T-helper 1 cell treated with Interleukin-12 subunit alpha and Interleukin-12 subunit beta and Interleukin-4 antibody, amounts not matched to agents 30 μg/mL and 1 μg/mL, for 36 hours (primary cell): ENCODE measurements at regions not wholly inside any gene's neighbourhood (a gene's known extent, or its start where the extent isn't known, plus 50 kb on each side); places are given as distances from the start of the nearest gene placed in this dataset.
"Not testable (repeated sequence)": the region's sequence is repeated elsewhere in the genome, so short reads cannot be mapped to it uniquely, and the experiment has no call there.

Source experiments
- H3K27ac Mint-ChIP-seq: one replicate; pipeline ENCODE4 v1.8.0; 2021; ENCODE audit warnings: mild to moderate bottlenecking, mixed read lengths
- H3K27me3 Mint-ChIP-seq: one replicate; pipeline ENCODE4 v1.8.0; 2021; ENCODE audit warnings: low read depth, mixed read lengths
- H3K36me3 Mint-ChIP-seq: one replicate; pipeline ENCODE4 v1.8.0; 2021; ENCODE audit warnings: low read depth, mixed read lengths
- H3K4me1 Mint-ChIP-seq: one replicate; pipeline ENCODE4 v1.8.0; 2021; ENCODE audit warnings: low read depth, mixed read lengths
- H3K4me3 Mint-ChIP-seq: one replicate; pipeline ENCODE4 v1.8.0; 2021; ENCODE audit warnings: mild to moderate bottlenecking, moderate library complexity, mixed read lengths
- H3K9me3 Mint-ChIP-seq: one replicate; pipeline ENCODE4 v1.8.0; 2021; ENCODE audit warnings: mixed read lengths

- no peak overlapping the region for H3K27ac Mint-ChIP-seq
- H3K36me3 Mint-ChIP-seq, result no peaks in the 10 kb centered on the region
- no peak overlapping the region for H3K4me3 Mint-ChIP-seq
- no peaks in the 10 kb centered on the region for H3K27me3 Mint-ChIP-seq
- H3K9me3 Mint-ChIP-seq, result peaks cover 3% of the 10 kb centered on the region
- H3K4me1 Mint-ChIP-seq, result no peaks in the 10 kb centered on the region
Observed at GRCh38 chr13:80509264-80509663, 168.3 kb upstream of the SPRY2 start.

- no peaks in the 10 kb centered on the region for H3K27me3 Mint-ChIP-seq
- H3K27ac Mint-ChIP-seq, result no peak overlapping the region
- peaks cover 3% of the 10 kb centered on the region for H3K9me3 Mint-ChIP-seq
- H3K4me1 Mint-ChIP-seq, result no peaks in the 10 kb centered on the region
- H3K4me3 Mint-ChIP-seq, result no peak overlapping the region
- H3K36me3 Mint-ChIP-seq, result no peaks in the 10 kb centered on the region
Observed at GRCh38 chr13:80508031-80508430, 167.1 kb upstream of the SPRY2 start.

GRCh38 chr13:80504453-80504852 is 163.5 kb upstream of the SPRY2 start:
- Mint-ChIP-seq H3K27ac (no peak overlapping the region), H3K36me3 (no peaks in the 10 kb centered on the region), H3K27me3 (no peaks in the 10 kb centered on the region), H3K4me3 (no peak overlapping the region), H3K9me3 (peaks cover 3% of the 10 kb centered on the region), H3K4me1 (no peaks in the 10 kb centered on the region)

GRCh38 chr13:80502359-80502758 is 161.4 kb upstream of the SPRY2 start:
- Mint-ChIP-seq H3K4me3 (no peak overlapping the region), H3K27me3 (no peaks in the 10 kb centered on the region), H3K36me3 (no peaks in the 10 kb centered on the region), H3K9me3 (peaks cover 3% of the 10 kb centered on the region), H3K27ac (no peak overlapping the region), H3K4me1 (no peaks in the 10 kb centered on the region)

- Mint-ChIP-seq H3K27me3 (no peaks in the 10 kb centered on the region), H3K4me3 (no peak overlapping the region), H3K36me3 (no peaks in the 10 kb centered on the region), H3K9me3 (peaks cover 3% of the 10 kb centered on the region), H3K4me1 (no peaks in the 10 kb centered on the region), H3K27ac (no peak overlapping the region)
Observed at GRCh38 chr13:80501556-80501955, 160.6 kb upstream of the SPRY2 start.

- Mint-ChIP-seq H3K36me3 (no peaks in the 10 kb centered on the region), H3K4me3 (no peak overlapping the region), H3K27ac (no peak overlapping the region), H3K4me1 (no peaks in the 10 kb centered on the region), H3K27me3 (no peaks in the 10 kb centered on the region), H3K9me3 (peaks cover 3% of the 10 kb centered on the region)
Observed at GRCh38 chr13:80499536-80500290, 158.8 kb upstream of the SPRY2 start.

- H3K36me3 Mint-ChIP-seq, result no peaks in the 10 kb centered on the region
- no peak overlapping the region for H3K27ac Mint-ChIP-seq
- no peaks in the 10 kb centered on the region for H3K9me3 Mint-ChIP-seq
- H3K4me3 Mint-ChIP-seq, result no peak overlapping the region
- H3K4me1 Mint-ChIP-seq, result no peaks in the 10 kb centered on the region
- no peaks in the 10 kb centered on the region for H3K27me3 Mint-ChIP-seq
Observed at GRCh38 chr13:80498433-80498832, 157.5 kb upstream of the SPRY2 start.

GRCh38 chr13:80497978-80498377 is 157.1 kb upstream of the SPRY2 start:
- H3K27ac Mint-ChIP-seq, result no peak overlapping the region
- H3K27me3 Mint-ChIP-seq, result no peaks in the 10 kb centered on the region
- no peaks in the 10 kb centered on the region for H3K36me3 Mint-ChIP-seq
- H3K4me1 Mint-ChIP-seq, result no peaks in the 10 kb centered on the region
- H3K4me3 Mint-ChIP-seq, result no peak overlapping the region
- no peaks in the 10 kb centered on the region for H3K9me3 Mint-ChIP-seq

- no peak overlapping the region for H3K27ac Mint-ChIP-seq
- no peaks in the 10 kb centered on the region for H3K4me1 Mint-ChIP-seq
- no peaks in the 10 kb centered on the region for H3K36me3 Mint-ChIP-seq
- H3K9me3 Mint-ChIP-seq, result no peaks in the 10 kb centered on the region
- H3K27me3 Mint-ChIP-seq, result no peaks in the 10 kb centered on the region
- no peak overlapping the region for H3K4me3 Mint-ChIP-seq
Observed at GRCh38 chr13:80497439-80497838, 156.5 kb upstream of the SPRY2 start.

GRCh38 chr13:80496721-80497397 is 155.9 kb upstream of the SPRY2 start:
- H3K4me3 Mint-ChIP-seq, result no peak overlapping the region
- no peaks in the 10 kb centered on the region for H3K27me3 Mint-ChIP-seq
- H3K36me3 Mint-ChIP-seq, result no peaks in the 10 kb centered on the region
- no peaks in the 10 kb centered on the region for H3K9me3 Mint-ChIP-seq
- H3K27ac Mint-ChIP-seq, result no peak overlapping the region
- no peaks in the 10 kb centered on the region for H3K4me1 Mint-ChIP-seq

GRCh38 chr13:80490491-80490943 is 149.6 kb upstream of the SPRY2 start:
- not testable (repeated sequence) for H3K4me1 Mint-ChIP-seq, H3K4me3 Mint-ChIP-seq, H3K27ac Mint-ChIP-seq, H3K36me3 Mint-ChIP-seq, H3K27me3 Mint-ChIP-seq, H3K9me3 Mint-ChIP-seq

GRCh38 chr13:80486402-80486801 is 145.5 kb upstream of the SPRY2 start:
- H3K27me3 Mint-ChIP-seq, result no peaks in the 10 kb centered on the region
- no peaks in the 10 kb centered on the region for H3K4me1 Mint-ChIP-seq
- H3K27ac Mint-ChIP-seq, result no peak overlapping the region
- H3K4me3 Mint-ChIP-seq, result no peak overlapping the region
- no peaks in the 10 kb centered on the region for H3K9me3 Mint-ChIP-seq
- no peaks in the 10 kb centered on the region for H3K36me3 Mint-ChIP-seq

GRCh38 chr13:80483157-80483556 is 142.2 kb upstream of the SPRY2 start:
- Mint-ChIP-seq H3K4me3 (no peak overlapping the region), H3K27me3 (no peaks in the 10 kb centered on the region), H3K27ac (no peak overlapping the region), H3K36me3 (no peaks in the 10 kb centered on the region), H3K9me3 (no peaks in the 10 kb centered on the region), H3K4me1 (no peaks in the 10 kb centered on the region)

- Mint-ChIP-seq H3K4me1 (no peaks in the 10 kb centered on the region), H3K4me3 (no peak overlapping the region), H3K9me3 (no peaks in the 10 kb centered on the region), H3K36me3 (no peaks in the 10 kb centered on the region), H3K27me3 (no peaks in the 10 kb centered on the region), H3K27ac (no peak overlapping the region)
Observed at GRCh38 chr13:80481588-80481987, 140.7 kb upstream of the SPRY2 start.

GRCh38 chr13:80477661-80478443 is 136.9 kb upstream of the SPRY2 start:
- no peaks in the 10 kb centered on the region for H3K27me3 Mint-ChIP-seq
- H3K4me1 Mint-ChIP-seq, result no peaks in the 10 kb centered on the region
- no peak overlapping the region for H3K27ac Mint-ChIP-seq
- no peak overlapping the region for H3K4me3 Mint-ChIP-seq
- no peaks in the 10 kb centered on the region for H3K9me3 Mint-ChIP-seq
- H3K36me3 Mint-ChIP-seq, result no peaks in the 10 kb centered on the region
